Endothelial cell of umbilical vein (primary cell): ENCODE measurements at regions not wholly inside any gene's neighbourhood (a gene's known extent, or its start where the extent isn't known, plus 50 kb on each side); places are given as distances from the start of the nearest gene placed in this dataset.

Source experiments
- CTCF ChIP-seq, 2 donors: IDR thresholded peaks; 1 replicate in 1 of 2; 2 replicates in 1 of 2; pipeline ENCODE4 v1.5.1; 2011; ENCODE audit warnings: low read length in 2 of 2, mild to moderate bottlenecking in 2 of 2, moderate library complexity in 2 of 2, control low read depth in 1 of 2, inconsistent platforms in 1 of 2, low read depth in 1 of 2; ENCODE audit not compliant: insufficient read depth in 1 of 2; ENCODE audit errors: extremely low read depth in 1 of 2
- EZH2 ChIP-seq: IDR thresholded peaks from 2 replicates; pipeline ENCODE4 v1.6.1; 2012; ENCODE audit warnings: borderline replicate concordance, low read depth, mild to moderate bottlenecking, moderate library complexity, low read length, inconsistent platforms; ENCODE audit not compliant: severe bottlenecking
- JUN ChIP-seq: IDR thresholded peaks from 2 replicates; pipeline ENCODE4 v1.6.1; 2011; ENCODE audit warnings: borderline replicate concordance, low read depth; ENCODE audit not compliant: insufficient read length, insufficient read depth
- MYC ChIP-seq: IDR thresholded peaks from one replicate; pipeline ENCODE4 v1.6.1; 2011; ENCODE audit warnings: mild to moderate bottlenecking, low read depth, low read length
- POLR2A ChIP-seq: IDR thresholded peaks from 2 replicates; pipeline ENCODE4 v1.6.1; 2012; ENCODE audit warnings: low read depth, mild to moderate bottlenecking, control low read depth, low read length
- POLR2AphosphoS5 ChIP-seq: IDR thresholded peaks from 2 replicates; pipeline ENCODE4 v1.6.1; 2012; ENCODE audit warnings: low read depth, mild to moderate bottlenecking, control low read depth, low read length, moderate library complexity; ENCODE audit not compliant: insufficient read depth
- TF ChIP-seq, protein P1 (sequence below): IDR thresholded peaks from 2 replicates; pipeline ENCODE4 v1.6.1; 2011; ENCODE audit not compliant: insufficient read depth, insufficient read length

DNA sequence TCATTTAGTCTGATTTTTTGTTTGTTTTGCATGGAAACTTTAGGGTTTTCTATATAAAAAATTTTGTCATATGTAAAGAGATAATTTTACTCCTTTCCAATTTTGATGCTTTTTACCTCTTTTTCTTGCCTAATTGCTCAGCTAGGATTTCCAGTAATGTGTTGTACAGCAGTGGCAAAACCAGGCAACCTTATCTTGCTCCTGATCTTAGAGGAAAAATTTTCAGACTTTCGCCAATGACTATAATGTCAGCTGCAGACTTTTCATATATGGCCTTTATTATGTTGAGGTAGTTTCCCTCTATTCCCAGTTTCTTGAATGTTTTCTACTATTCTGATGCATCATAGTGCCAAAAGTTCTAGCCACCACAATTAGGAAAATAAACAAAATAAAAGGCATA lies 126.3 kb downstream of the ALOX5 start:
- TF ChIP-seq CTCF (IDR thresholded peaks at IDR 0.05; ENCODE audit: extremely low read depth in 1 of 2, insufficient read depth in 1 of 2, low read depth in 1 of 2, low read length in 2 of 2) (no peak), EZH2 (no peak), POLR2A (no peak), JUN (no peak), POLR2AphosphoS5 (no peak), MYC (no peak)
- TF ChIP-seq, protein P1, sequence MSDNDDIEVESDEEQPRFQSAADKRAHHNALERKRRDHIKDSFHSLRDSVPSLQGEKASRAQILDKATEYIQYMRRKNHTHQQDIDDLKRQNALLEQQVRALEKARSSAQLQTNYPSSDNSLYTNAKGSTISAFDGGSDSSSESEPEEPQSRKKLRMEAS, result no peak
